AG09319 (cell line): ENCODE measurements at regions not wholly inside any gene's neighbourhood (a gene's known extent, or its start where the extent isn't known, plus 50 kb on each side); places are given as distances from the start of the nearest gene placed in this dataset.
"Not testable (repeated sequence)": the region's sequence is repeated elsewhere in the genome, so short reads cannot be mapped to it uniquely, and the experiment has no call there.

Experiments used
- DNase-seq: peaks from one replicate; pipeline ENCODE4 v3.0.0-alpha.2; 2010; ENCODE audit warnings: low read depth; ENCODE audit errors: extremely low read depth
- TF ChIP-seq, protein P1 (sequence below): IDR thresholded peaks from 2 replicates; pipeline ENCODE4 v1.5.1; 2011; ENCODE audit warnings: low read depth, mild to moderate bottlenecking, inconsistent platforms, low read length, moderate library complexity

DNA sequence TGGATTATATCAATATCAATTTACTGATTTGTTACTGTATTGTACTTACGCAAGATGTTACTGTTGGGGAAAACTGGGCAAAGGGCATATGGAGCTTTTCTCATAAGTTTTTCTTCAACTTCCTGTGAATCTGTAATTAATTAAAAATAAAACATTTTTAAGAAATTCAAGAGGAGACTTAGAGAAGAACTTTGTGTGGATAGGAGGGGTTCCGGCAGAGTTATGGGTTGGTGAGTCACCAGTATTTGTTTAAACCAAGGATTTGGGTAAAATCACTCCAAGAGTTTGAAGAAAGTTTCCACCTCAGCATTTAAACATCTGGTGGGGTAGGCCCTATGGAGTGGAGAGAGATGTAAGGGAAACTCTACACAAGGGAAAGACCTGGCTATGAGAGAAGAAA is 379.6 kb downstream of the TSHZ3 start:
- peak; percentile 0 for DNase-seq
- TF ChIP-seq, protein P1, sequence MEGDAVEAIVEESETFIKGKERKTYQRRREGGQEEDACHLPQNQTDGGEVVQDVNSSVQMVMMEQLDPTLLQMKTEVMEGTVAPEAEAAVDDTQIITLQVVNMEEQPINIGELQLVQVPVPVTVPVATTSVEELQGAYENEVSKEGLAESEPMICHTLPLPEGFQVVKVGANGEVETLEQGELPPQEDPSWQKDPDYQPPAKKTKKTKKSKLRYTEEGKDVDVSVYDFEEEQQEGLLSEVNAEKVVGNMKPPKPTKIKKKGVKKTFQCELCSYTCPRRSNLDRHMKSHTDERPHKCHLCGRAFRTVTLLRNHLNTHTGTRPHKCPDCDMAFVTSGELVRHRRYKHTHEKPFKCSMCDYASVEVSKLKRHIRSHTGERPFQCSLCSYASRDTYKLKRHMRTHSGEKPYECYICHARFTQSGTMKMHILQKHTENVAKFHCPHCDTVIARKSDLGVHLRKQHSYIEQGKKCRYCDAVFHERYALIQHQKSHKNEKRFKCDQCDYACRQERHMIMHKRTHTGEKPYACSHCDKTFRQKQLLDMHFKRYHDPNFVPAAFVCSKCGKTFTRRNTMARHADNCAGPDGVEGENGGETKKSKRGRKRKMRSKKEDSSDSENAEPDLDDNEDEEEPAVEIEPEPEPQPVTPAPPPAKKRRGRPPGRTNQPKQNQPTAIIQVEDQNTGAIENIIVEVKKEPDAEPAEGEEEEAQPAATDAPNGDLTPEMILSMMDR: no peak

DNA sequence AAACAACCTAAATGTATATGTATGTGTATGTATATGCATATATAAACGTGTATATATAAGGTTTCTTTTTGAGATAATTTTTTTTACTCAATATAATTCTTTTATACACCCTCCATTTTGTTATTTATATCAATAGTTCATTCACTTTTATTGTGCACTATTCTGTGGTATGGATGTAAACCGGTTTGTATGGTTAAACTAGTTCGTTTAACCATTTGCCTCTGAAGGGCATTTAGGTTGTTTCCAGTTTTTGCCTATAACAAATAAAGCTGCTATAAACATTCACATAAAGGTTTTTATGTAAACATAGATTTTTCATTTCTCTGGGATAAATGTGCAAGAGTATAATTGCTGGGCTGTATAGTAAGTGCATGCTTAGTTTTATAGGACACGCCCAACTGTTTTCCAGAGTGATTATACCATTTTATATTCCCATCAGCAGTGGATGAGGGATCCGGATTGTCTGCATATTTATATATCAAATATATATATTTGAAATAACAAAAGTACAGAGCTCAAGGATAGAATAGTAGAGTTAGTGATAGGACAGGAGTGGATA is 380.3 kb downstream of the TSHZ3 start:
- DNase-seq: no peak
- TF ChIP-seq, protein P1: no peak

DNA sequence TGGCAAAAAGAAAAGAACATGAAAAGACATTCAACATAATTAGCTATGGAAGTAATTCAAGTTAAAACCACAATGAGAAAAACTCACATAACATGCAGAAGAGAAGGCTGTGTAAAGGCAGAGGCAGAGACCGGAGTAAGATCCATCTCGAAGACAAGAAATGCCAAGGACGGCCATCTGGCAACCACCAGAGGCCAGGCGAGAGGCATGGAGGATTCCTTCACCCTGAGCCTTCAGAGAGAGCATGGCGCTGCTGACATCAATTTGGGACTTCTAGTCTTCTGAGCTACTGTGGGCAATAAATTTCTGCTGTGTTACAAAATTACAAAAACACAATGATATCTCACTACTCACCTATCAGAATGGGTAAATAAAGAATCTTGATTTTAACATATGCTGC is 381.0 kb downstream of the TSHZ3 start:
- DNase-seq: no peak
- TF ChIP-seq, protein P1: no peak; the same call in 1 of the 2 replicates

- TF ChIP-seq, protein P1: no peak
- DNase-seq: no peak
These were observed 382.8 kb downstream of the TSHZ3 start for GRCh38 chr19:30966486-30966885.

GRCh38 chr19:30959011-30959410 is 390.2 kb downstream of the TSHZ3 start:
- TF ChIP-seq, protein P1: no peak
- no peak for DNase-seq

- TF ChIP-seq, protein P1: no peak
- no peak for DNase-seq
These were observed 393.8 kb downstream of the TSHZ3 start for GRCh38 chr19:30955112-30956104.

DNA sequence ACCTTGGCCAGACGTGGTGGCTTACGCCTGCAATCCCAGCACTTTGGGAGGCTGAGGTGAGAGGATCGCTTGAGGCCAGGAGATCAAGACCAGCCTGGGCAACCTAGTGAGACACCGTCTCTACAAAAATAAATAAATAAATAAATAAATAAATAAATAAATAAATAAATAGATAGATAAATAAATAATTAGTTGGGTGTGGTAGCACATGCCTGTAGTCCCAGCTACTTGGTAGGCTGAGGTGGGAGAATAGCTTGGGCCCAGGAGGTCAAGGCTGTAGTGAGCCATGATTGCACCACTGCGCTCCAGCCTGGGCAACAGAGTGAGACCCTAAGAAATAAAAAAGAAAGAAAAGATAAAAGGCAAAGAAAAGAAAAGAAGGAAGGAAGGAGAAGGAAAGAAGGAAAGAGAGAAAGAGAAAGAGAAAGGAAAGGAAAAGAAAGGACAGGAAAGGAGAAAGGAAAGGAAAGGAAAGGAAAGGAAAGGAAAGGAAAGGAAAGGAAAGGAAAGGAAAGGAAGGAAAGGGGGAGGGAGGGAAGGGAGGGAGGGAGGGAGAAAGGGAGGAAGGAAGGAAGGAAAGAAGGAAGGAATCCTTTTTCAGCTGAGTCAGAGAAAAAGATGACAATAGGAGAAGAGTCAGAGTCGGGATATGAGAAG is 404.8 kb downstream of the TSHZ3 start:
- not testable (repeated sequence) for DNase-seq
